ENCODE measurements at regions not wholly inside any gene's neighbourhood (a gene's known extent, or its start where the extent isn't known, plus 50 kb on each side); places are given as distances from the start of the nearest gene placed in this dataset.

GRCh38 chr14:84197704-84198103 lies 1332.2 kb upstream of the FLRT2 start:
- no peak for DNase-seq (ENCODE audit: low spot score)

GRCh38 chr14:84202486-84202885 lies 1327.5 kb upstream of the FLRT2 start:
- no peak for DNase-seq (ENCODE audit: low spot score)

DNA sequence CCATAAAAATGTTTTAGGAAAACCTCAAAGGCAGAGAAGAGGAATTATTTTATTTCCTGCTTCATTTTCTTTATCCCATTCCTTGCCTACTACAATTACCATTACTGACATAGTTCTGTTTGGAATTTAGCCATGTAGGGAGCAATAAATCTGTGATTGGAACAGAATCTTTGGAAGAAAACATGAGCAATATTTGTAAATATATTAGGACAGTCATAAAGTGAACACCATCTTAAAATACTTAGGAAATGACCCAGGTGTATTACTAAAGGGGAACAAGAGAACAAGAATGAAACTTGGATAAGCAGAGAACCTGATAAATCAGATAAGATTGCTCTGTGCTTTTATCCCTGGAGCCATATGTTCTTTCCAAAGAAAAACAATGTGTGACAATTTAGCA lies 1326.0 kb upstream of the FLRT2 start:
- no peak for DNase-seq (ENCODE audit: low spot score)

- no peak for DNase-seq (ENCODE audit: low spot score)
These were observed 1321.5 kb upstream of the FLRT2 start for GRCh38 chr14:84208451-84208850.

DNA sequence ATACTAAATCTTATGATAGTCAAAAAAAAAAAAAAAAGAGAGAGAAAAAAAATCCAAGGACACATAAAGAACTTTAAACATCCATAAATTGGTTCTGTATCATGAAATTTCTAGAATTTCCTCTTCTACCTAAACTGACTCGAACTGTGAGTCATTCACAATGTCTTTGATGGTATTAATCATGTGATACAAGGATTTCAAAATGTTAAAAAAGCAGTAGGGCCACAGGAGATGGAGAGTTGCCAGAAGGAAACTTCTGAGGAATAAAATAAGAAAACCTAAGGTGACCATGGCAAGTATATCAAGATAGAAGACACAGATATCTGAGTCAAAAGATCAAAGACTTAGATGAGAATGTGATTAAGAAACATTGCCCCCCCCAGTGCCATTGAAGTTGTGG lies 1320.9 kb upstream of the FLRT2 start:
- no peak for DNase-seq (ENCODE audit: low spot score)

DNA sequence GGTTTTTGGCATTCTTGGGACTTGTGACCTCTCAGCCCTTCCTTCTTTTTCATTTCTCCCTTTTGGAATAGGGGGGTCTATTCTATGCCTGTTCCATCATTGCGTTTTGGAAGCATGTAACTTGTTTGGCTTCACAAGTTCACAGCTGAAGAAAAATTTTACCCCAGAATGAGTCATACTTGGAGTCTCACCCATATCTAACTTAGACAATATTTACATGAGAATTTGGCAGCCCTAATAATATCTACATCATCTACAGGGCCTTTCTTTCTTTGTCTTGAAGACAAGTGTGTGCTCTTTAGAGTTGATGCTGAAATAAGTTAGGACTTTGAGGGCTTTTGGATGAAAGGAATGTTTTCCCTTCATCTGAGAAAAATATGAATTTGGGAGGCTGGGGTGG lies 1312.9 kb upstream of the FLRT2 start:
- DNase-seq (ENCODE audit: low spot score): no peak

GRCh38 chr14:84225268-84225667 lies 1304.7 kb upstream of the FLRT2 start:
- no peak for DNase-seq (ENCODE audit: low spot score)

GRCh38 chr14:84228702-84229101 lies 1301.2 kb upstream of the FLRT2 start:
- DNase-seq (ENCODE audit: low spot score): no peak

DNA sequence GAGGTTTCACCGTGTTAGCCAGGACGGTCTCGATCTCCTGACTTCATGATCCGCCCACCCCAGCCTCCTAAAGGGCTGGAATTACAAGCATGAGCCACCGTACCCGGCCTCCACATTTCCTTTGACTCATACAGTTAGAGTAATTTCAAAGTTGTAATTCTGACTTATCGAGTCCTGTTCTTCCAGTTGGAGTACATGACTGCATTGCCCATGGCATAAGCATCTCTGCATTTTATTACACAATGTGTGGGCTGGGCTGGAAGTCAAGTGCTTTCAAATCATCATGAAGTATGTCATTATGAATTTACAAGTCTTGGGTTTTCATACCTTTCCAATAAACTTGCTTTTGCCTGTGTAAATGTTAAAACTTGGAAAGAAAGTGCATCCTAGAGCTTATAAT lies 1295.7 kb upstream of the FLRT2 start:
- DNase-seq (ENCODE audit: low spot score): no peak

- DNase-seq (ENCODE audit: low spot score): no peak
These were observed 1293.7 kb upstream of the FLRT2 start for GRCh38 chr14:84236290-84236689.

GRCh38 chr14:84237881-84238280 lies 1292.1 kb upstream of the FLRT2 start:
- no peak for DNase-seq (ENCODE audit: low spot score)

GRCh38 chr14:84247693-84248092 lies 1282.3 kb upstream of the FLRT2 start:
- no peak for DNase-seq (ENCODE audit: low spot score)

GRCh38 chr14:84250893-84251292 lies 1279.1 kb upstream of the FLRT2 start:
- DNase-seq (ENCODE audit: low spot score): no peak

- DNase-seq (ENCODE audit: low spot score): no peak
These were observed 1278.4 kb upstream of the FLRT2 start for GRCh38 chr14:84251411-84252115.

- DNase-seq (ENCODE audit: low spot score): no peak
These were observed 1277.2 kb upstream of the FLRT2 start for GRCh38 chr14:84252706-84253105.

DNA sequence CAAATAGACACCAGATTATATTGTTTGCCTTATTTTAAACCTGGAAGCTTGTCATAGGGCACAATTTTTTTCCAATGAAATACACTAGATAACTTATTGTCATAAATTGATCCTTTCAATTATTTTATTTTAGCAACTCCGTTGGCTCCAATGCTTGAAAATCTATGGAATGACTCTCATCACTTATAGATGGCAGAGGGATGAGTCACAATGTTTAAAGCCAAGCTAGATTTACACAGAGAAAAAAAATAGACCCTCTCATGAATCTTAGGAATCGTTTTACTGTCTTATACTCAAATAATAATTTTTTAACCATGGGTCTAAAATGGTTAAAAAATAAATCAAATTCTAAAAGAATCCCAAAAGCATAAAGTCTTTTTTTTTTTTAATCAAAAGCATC lies 1276.6 kb upstream of the FLRT2 start:
- DNase-seq (ENCODE audit: low spot score): no peak

GRCh38 chr14:84254290-84254689 lies 1275.7 kb upstream of the FLRT2 start:
- no peak for DNase-seq (ENCODE audit: low spot score)

- no peak for DNase-seq (ENCODE audit: low spot score)
These were observed 1267.0 kb upstream of the FLRT2 start for GRCh38 chr14:84262932-84263331.

- no peak for DNase-seq (ENCODE audit: low spot score)
These were observed 1257.6 kb upstream of the FLRT2 start for GRCh38 chr14:84272290-84272721.

GRCh38 chr14:84273181-84273580 lies 1256.8 kb upstream of the FLRT2 start:
- no peak for DNase-seq (ENCODE audit: low spot score)

GRCh38 chr14:84282618-84283017 lies 1247.3 kb upstream of the FLRT2 start:
- no peak for DNase-seq (ENCODE audit: low spot score)

- no peak for DNase-seq (ENCODE audit: low spot score)
These were observed 1241.2 kb upstream of the FLRT2 start for GRCh38 chr14:84288781-84289180.

- DNase-seq (ENCODE audit: low spot score): no peak
These were observed 1231.2 kb upstream of the FLRT2 start for GRCh38 chr14:84298663-84299195.

DNA sequence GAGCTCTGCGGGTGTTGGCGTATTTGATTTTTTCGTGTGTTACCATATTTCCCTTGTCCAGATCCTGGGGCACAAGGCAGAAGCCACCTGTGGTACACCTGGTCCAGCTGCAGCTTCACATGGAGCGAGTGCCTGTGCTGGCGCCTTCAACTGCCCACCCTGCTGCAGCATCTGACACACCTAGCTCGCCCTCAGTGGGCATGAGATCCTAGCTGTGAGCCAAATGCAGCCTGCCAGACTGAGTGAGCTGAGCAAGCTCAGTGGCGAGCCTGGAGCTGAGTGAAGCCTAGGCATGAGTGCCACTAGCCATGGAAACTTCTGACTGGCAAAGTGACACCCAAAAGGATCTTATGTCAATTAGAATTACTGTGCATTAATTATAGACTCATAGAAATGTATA lies 1226.8 kb upstream of the FLRT2 start:
- DNase-seq (ENCODE audit: low spot score): no peak
